ENCODE measurements at regions not wholly inside any gene's neighbourhood (a gene's known extent, or its start where the extent isn't known, plus 50 kb on each side); places are given as distances from the start of the nearest gene placed in this dataset.

GRCh38 chr11:70575396-70576060 lies 177.2 kb downstream of the CTTN start:
- no peak for DNase-seq

- no peak for DNase-seq
Measured at GRCh38 chr11:70577258-70577603, 178.9 kb downstream of the CTTN start.

- no peak for DNase-seq
Measured at GRCh38 chr11:70577948-70578347, 179.6 kb downstream of the CTTN start.

GRCh38 chr11:70578371-70578770 lies 180.0 kb downstream of the CTTN start:
- no peak for DNase-seq

GRCh38 chr11:70578831-70579230 lies 180.5 kb downstream of the CTTN start:
- DNase-seq, result no peak

GRCh38 chr11:70579316-70579955 lies 181.1 kb downstream of the CTTN start:
- DNase-seq, result no peak

GRCh38 chr11:70580036-70580805 lies 181.9 kb downstream of the CTTN start:
- no peak for DNase-seq

- DNase-seq, result no peak
Measured at GRCh38 chr11:70581991-70582885, 183.9 kb downstream of the CTTN start.

- DNase-seq, result no peak
Measured at GRCh38 chr11:70582886-70583641, 184.7 kb downstream of the CTTN start.

GRCh38 chr11:70583781-70584218 lies 185.5 kb downstream of the CTTN start:
- no peak for DNase-seq

- DNase-seq, result no peak
Measured at GRCh38 chr11:70584498-70585235, 186.3 kb downstream of the CTTN start.

- no peak for DNase-seq
Measured at GRCh38 chr11:70585236-70585545, 186.9 kb downstream of the CTTN start.

- DNase-seq, result peak in 1 of 5 donors; percentile 0
Measured at GRCh38 chr11:70586261-70587074, 188.1 kb downstream of the CTTN start.

- no peak for DNase-seq
Measured at GRCh38 chr11:70587075-70587389, 188.7 kb downstream of the CTTN start.

GRCh38 chr11:70590356-70590991 lies 192.1 kb downstream of the CTTN start:
- DNase-seq, result no peak

GRCh38 chr11:70592641-70593165 lies 194.4 kb downstream of the CTTN start:
- no peak for DNase-seq

- DNase-seq, result no peak
Measured at GRCh38 chr11:70593446-70593983, 195.2 kb downstream of the CTTN start.

- no peak for DNase-seq
Measured at GRCh38 chr11:70594031-70594430, 195.7 kb downstream of the CTTN start.

- no peak for DNase-seq
Measured at GRCh38 chr11:70594606-70595005, 196.3 kb downstream of the CTTN start.

GRCh38 chr11:70595016-70595415 lies 196.7 kb downstream of the CTTN start:
- DNase-seq, result no peak
